ENCODE measurements at regions not wholly inside any gene's neighbourhood (a gene's known extent, or its start where the extent isn't known, plus 50 kb on each side); places are given as distances from the start of the nearest gene placed in this dataset.

DNA sequence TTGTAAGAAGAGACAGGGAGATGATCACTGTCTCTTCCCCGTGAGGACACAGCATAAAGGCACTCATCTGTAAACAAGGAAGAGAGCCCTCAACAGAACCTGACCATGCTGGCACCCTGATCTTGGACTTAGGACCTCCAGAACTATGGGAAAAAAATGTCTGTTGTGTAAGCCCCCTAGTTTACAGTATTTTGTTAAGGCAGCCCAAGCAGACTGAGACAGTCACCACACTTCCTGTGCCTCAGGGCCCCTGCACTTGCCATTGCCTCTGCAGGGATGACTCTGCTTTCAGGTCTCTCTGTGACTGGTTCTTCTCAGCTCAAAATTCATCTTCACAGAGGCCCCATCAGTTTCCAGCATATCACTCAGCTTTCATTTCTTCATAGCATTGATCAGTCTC, 372.1 kb downstream of the TLE1 start:
- TF ChIP-seq, protein P1, sequence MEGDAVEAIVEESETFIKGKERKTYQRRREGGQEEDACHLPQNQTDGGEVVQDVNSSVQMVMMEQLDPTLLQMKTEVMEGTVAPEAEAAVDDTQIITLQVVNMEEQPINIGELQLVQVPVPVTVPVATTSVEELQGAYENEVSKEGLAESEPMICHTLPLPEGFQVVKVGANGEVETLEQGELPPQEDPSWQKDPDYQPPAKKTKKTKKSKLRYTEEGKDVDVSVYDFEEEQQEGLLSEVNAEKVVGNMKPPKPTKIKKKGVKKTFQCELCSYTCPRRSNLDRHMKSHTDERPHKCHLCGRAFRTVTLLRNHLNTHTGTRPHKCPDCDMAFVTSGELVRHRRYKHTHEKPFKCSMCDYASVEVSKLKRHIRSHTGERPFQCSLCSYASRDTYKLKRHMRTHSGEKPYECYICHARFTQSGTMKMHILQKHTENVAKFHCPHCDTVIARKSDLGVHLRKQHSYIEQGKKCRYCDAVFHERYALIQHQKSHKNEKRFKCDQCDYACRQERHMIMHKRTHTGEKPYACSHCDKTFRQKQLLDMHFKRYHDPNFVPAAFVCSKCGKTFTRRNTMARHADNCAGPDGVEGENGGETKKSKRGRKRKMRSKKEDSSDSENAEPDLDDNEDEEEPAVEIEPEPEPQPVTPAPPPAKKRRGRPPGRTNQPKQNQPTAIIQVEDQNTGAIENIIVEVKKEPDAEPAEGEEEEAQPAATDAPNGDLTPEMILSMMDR (optimal IDR thresholded peaks at IDR 0.05 in 1 of 3, IDR thresholded peaks at IDR 0.05 in 1 of 3, conservative IDR thresholded peaks at IDR 0.05 in 1 of 3; ENCODE audit: extremely low read depth in 1 of 3, insufficient read depth in 2 of 3, low read length in 3 of 3), result no peak
- no peak for TF ChIP-seq EZH2 (IDR thresholded peaks at IDR 0.05; ENCODE audit: low read length)
